Left lung (tissue), 4 donors: ENCODE measurements at regions not wholly inside any gene's neighbourhood (a gene's known extent, or its start where the extent isn't known, plus 50 kb on each side); places are given as distances from the start of the nearest gene placed in this dataset.

ENCODE experiments used
- ATAC-seq: fragments of 200-7000 bp; cut with Tn5 transposase; one replicate; pipeline ENCODE4 v1.9.1; 2020; ENCODE audit warnings: moderate library complexity
- DNase-seq, 4 donors: peaks; one replicate each; pipeline ENCODE4 v3.0.0-alpha.2; 2013 to 2020
- H3K27ac ChIP-seq, 2 donors: fragments of 200-600 bp; sonication (generic) in 1 of 2; one replicate each; pipeline versions ENCODE4 v1.5.0 to v1.8.0; 2020 to 2021
- H3K27me3 ChIP-seq, 2 donors: fragments of 200-600 bp; sonication (generic) in 1 of 2; one replicate each; pipeline versions ENCODE4 v1.5.0 to v1.8.0; 2020 to 2021
- H3K36me3 ChIP-seq, 2 donors: fragments of 200-600 bp; sonication (generic) in 1 of 2; one replicate each; pipeline versions ENCODE4 v1.5.0 to v1.8.0; 2020 to 2021
- H3K4me1 ChIP-seq, 2 donors: fragments of 200-600 bp; one replicate each; pipeline ENCODE4 v1.8.0; 2021
- H3K4me3 ChIP-seq, 2 donors: fragments of 200-600 bp; sonication (generic) in 1 of 2; one replicate each; pipeline versions ENCODE4 v1.5.0 to v1.8.0; 2020 to 2021; ENCODE audit warnings: mild to moderate bottlenecking in 1 of 2
- H3K9me3 ChIP-seq, 2 donors: fragments of 200-600 bp; sonication (generic) in 1 of 2; one replicate each; pipeline versions ENCODE4 v1.5.0 to v1.8.0; 2020 to 2021
- CTCF ChIP-seq, 2 donors: fragments of 200-600 bp; sonication (generic) in 1 of 2; IDR thresholded peaks; one replicate each; pipeline versions ENCODE4 v1.5.0 to v1.8.0; 2021; ENCODE audit warnings: antibody characterized with exemption in 2 of 2
- intact Hi-C, 2 donors: fragments of 100-400 bp; cut with DNase I; formaldehyde crosslinking; loops; one replicate each; pipeline versions ENCODE4 v1.11.2 to v1.14.2; 2022
- donor health status: DM: no; HTN: yes; CAD: no.
- donor health status: DM: no; HTN: no; CAD: no.

GRCh38 chr14:41295734-41296133 lies 310.9 kb upstream of the LRFN5 start:
- ATAC-seq (no peak), DNase-seq (no peak)
- H3K4me1 ChIP-seq = no peaks in the 10 kb centered on the region
- no peaks in the 10 kb centered on the region for H3K27me3 ChIP-seq
- no peaks in the 10 kb centered on the region for H3K9me3 ChIP-seq
- H3K27ac ChIP-seq = no peak overlapping the region
- no peak overlapping the region for H3K4me3 ChIP-seq
- TF ChIP-seq CTCF (IDR thresholded peaks at IDR 0.05) = no peak
- intact Hi-C loops = no loop called here
- H3K36me3 ChIP-seq = no peaks in the 10 kb centered on the region

- TF ChIP-seq CTCF (IDR thresholded peaks at IDR 0.05) = no peak
- Histone ChIP-seq H3K9me3 (peaks cover 0 to 2% of the 10 kb centered on the region in 2 donors), H3K4me1 (no peaks in the 10 kb centered on the region), H3K4me3 (no peak overlapping the region), H3K36me3 (no peaks in the 10 kb centered on the region), H3K27ac (no peak overlapping the region), H3K27me3 (no peaks in the 10 kb centered on the region)
- intact Hi-C loops = no loop called here
- ATAC-seq (no peak), DNase-seq (no peak)
Measured at GRCh38 chr14:41289025-41289424, 317.7 kb upstream of the LRFN5 start.

- intact Hi-C loops = no loop called here
- no peak for TF ChIP-seq CTCF (IDR thresholded peaks at IDR 0.05)
- no peak for ATAC-seq
- Histone ChIP-seq H3K36me3 (no peaks in the 10 kb centered on the region), H3K27me3 (no peaks in the 10 kb centered on the region), H3K9me3 (peaks cover 0 to 2% of the 10 kb centered on the region in 2 donors), H3K27ac (no peak overlapping the region), H3K4me1 (no peaks in the 10 kb centered on the region), H3K4me3 (no peak overlapping the region)
- DNase-seq = peak in 2 of 4 donors; percentile 35 to 56
Measured at GRCh38 chr14:41285186-41285748, 321.4 kb upstream of the LRFN5 start.

GRCh38 chr14:41280745-41281144 lies 325.9 kb upstream of the LRFN5 start:
- Histone ChIP-seq H3K4me1 (no peaks in the 10 kb centered on the region), H3K27me3 (no peaks in the 10 kb centered on the region), H3K4me3 (no peak overlapping the region), H3K27ac (no peak overlapping the region), H3K9me3 (no peaks in the 10 kb centered on the region), H3K36me3 (no peaks in the 10 kb centered on the region)
- no peak for TF ChIP-seq CTCF (IDR thresholded peaks at IDR 0.05)
- DNase-seq (peak in 1 of 4 donors; percentile 20), ATAC-seq (peak; percentile 42)
- intact Hi-C loops = no loop called here

- no peak for ATAC-seq
- no peaks in the 10 kb centered on the region for H3K36me3 ChIP-seq
- no peak for TF ChIP-seq CTCF (IDR thresholded peaks at IDR 0.05)
- intact Hi-C loops = no loop called here
- H3K9me3 ChIP-seq = no peaks in the 10 kb centered on the region
- no peak for DNase-seq
- H3K4me1 ChIP-seq = no peaks in the 10 kb centered on the region
- no peak overlapping the region for H3K4me3 ChIP-seq
- no peaks in the 10 kb centered on the region for H3K27me3 ChIP-seq
- H3K27ac ChIP-seq = no peak overlapping the region
Measured at GRCh38 chr14:41277450-41277849, 329.2 kb upstream of the LRFN5 start.
